ENCODE measurements at regions not wholly inside any gene's neighbourhood (a gene's known extent, or its start where the extent isn't known, plus 50 kb on each side); places are given as distances from the start of the nearest gene placed in this dataset.
"Not testable (repeated sequence)": the region's sequence is repeated elsewhere in the genome, so short reads cannot be mapped to it uniquely, and the experiment has no call there.

DNA sequence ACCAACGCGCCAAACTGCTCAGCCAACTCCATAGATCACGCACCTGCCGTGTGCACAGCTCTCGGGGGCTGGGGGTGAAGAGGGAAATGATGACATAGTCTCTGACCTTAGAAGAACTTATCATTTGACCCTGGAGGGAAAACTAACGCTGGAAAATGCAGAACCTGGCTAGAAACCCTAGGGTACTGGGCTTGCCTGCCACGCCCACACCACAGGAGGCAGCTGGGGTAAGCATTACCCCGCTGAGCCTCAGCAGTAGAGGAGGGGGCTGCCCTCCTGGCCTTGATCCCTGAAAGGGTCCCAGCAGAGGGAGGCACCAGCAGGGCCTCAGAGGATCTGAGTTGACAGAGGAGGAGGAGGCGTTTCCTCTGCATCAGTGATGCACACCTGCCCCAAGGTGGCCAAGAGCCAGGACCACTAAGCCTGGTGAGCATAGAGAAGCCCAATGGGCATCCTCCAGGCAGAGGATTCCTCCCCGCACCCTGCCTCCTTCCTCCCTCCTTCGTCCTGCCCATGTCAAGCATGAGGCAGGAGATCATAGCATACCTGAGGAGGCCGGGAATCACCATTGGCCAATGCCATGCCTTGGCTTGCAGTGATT is 135.5 kb downstream of the TNFRSF13B start:
- not testable (repeated sequence) for TF ChIP-seq HCFC1 (IDR thresholded peaks at IDR 0.05; ENCODE audit: low read length); POLR2AphosphoS5 (IDR thresholded peaks at IDR 0.05; ENCODE audit: low read length); FOS (IDR thresholded peaks at IDR 0.05; ENCODE audit: borderline replicate concordance, extremely low read depth, insufficient read length); CHD2 (IDR thresholded peaks at IDR 0.05; ENCODE audit: borderline replicate concordance, low read depth, low read length)
- TF ChIP-seq, protein P1, sequence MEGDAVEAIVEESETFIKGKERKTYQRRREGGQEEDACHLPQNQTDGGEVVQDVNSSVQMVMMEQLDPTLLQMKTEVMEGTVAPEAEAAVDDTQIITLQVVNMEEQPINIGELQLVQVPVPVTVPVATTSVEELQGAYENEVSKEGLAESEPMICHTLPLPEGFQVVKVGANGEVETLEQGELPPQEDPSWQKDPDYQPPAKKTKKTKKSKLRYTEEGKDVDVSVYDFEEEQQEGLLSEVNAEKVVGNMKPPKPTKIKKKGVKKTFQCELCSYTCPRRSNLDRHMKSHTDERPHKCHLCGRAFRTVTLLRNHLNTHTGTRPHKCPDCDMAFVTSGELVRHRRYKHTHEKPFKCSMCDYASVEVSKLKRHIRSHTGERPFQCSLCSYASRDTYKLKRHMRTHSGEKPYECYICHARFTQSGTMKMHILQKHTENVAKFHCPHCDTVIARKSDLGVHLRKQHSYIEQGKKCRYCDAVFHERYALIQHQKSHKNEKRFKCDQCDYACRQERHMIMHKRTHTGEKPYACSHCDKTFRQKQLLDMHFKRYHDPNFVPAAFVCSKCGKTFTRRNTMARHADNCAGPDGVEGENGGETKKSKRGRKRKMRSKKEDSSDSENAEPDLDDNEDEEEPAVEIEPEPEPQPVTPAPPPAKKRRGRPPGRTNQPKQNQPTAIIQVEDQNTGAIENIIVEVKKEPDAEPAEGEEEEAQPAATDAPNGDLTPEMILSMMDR (IDR thresholded peaks at IDR 0.05 in 2 of 3, conservative IDR thresholded peaks at IDR 0.05 in 1 of 3; ENCODE audit: control insufficient read depth in 2 of 3, extremely low read depth in 1 of 3, insufficient read depth in 1 of 3, low read depth in 3 of 3, low read length in 3 of 3), result not testable (repeated sequence)

Data from GM12878 (cell line).